Sigmoid colon (tissue), 4 donors: ENCODE measurements at regions not wholly inside any gene's neighbourhood (a gene's known extent, or its start where the extent isn't known, plus 50 kb on each side); places are given as distances from the start of the nearest gene placed in this dataset.

Source experiments
- CTCF ChIP-seq, 4 experiments: fragments of 450-650 bp in 3 of 4; fragments of 200-600 bp in 1 of 4; IDR thresholded peaks; one replicate each; pipeline ENCODE4 v1.5.1; 2016 to 2019; ENCODE audit warnings: antibody characterized with exemption in 4 of 4, mild to moderate bottlenecking in 3 of 4, moderate library complexity in 2 of 4
- EP300 ChIP-seq, 4 donors: sonication (generic); formaldehyde crosslinking; IDR thresholded peaks; one replicate each; pipeline ENCODE4 v1.6.1; 2017; ENCODE audit warnings: antibody characterized with exemption in 4 of 4
- POLR2A ChIP-seq, 2 donors: fragments of 450-650 bp; IDR thresholded peaks; one replicate each; pipeline ENCODE4 v1.6.1; 2016; ENCODE audit warnings: antibody characterized with exemption in 2 of 2, mild to moderate bottlenecking in 2 of 2, moderate library complexity in 2 of 2

GRCh38 chr3:187852842-187853730 lies 107.8 kb upstream of the BCL6 start:
- TF ChIP-seq CTCF (IDR thresholded peaks at IDR 0.05) (no peak), POLR2A (IDR thresholded peaks at IDR 0.05) (no peak), EP300 (IDR thresholded peaks at IDR 0.05) (no peak)
